ENCODE measurements at regions not wholly inside any gene's neighbourhood (a gene's known extent, or its start where the extent isn't known, plus 50 kb on each side); places are given as distances from the start of the nearest gene placed in this dataset.

- no peaks in the 10 kb centered on the region for H3K27me3 ChIP-seq (replicated peaks in 1 of 4; ENCODE audit: control extremely low read depth in 1 of 4, control insufficient read depth in 3 of 4, insufficient read depth in 4 of 4, low read length in 3 of 4)
- H3K4me1 Mint-ChIP-seq: peaks cover 69% of the 10 kb centered on the region
- H3K36me3 ChIP-seq (replicated peaks in 1 of 2; ENCODE audit: control extremely low read depth in 1 of 2, control insufficient read depth in 1 of 2, extremely low read depth in 1 of 2, insufficient read depth in 2 of 2, low read length in 1 of 2): no peaks in the 10 kb centered on the region
- peaks cover 56 to 70% of the 10 kb centered on the region in 2 donors for H3K4me1 ChIP-seq (ENCODE audit: control insufficient read depth in 2 of 2, insufficient read depth in 2 of 2, low read length in 2 of 2)
- no peaks in the 10 kb centered on the region for H3K9me3 ChIP-seq (ENCODE audit: control extremely low read depth in 1 of 3, control insufficient read depth in 2 of 3, insufficient read depth in 1 of 3, low read length in 2 of 3)
- TF ChIP-seq CTCF (IDR thresholded peaks at IDR 0.05) (no peak), EZH2 (IDR thresholded peaks at IDR 0.05; ENCODE audit: borderline replicate concordance, insufficient read depth, low read depth, low read length, poor library complexity, severe bottlenecking) (no peak)
- ChIA-PET POLR2A (no interaction called here), CTCF (interaction anchor here (1.4 kb wide), 1 partner anchor 96 kb away, joined by 5 read pairs; no protein-coding TSS in a partner anchor)
- H3K27me3 Mint-ChIP-seq: no peaks in the 10 kb centered on the region
- no peaks in the 10 kb centered on the region for H4K20me1 ChIP-seq (ENCODE audit: control insufficient read depth, insufficient read depth, low read length, poor library complexity, severe bottlenecking)
- H3K79me2 ChIP-seq (ENCODE audit: control insufficient read depth, insufficient read depth, low read length): no peaks in the 10 kb centered on the region
- peak overlapping the region; percentile 16 to 56 (median 38) for H3K4me3 ChIP-seq (ENCODE audit: control extremely low read depth in 1 of 5, extremely low read depth in 1 of 5, insufficient read depth in 1 of 5, low read depth in 2 of 5, low read length in 4 of 5)
- H3K27ac ChIP-seq (ENCODE audit: low read length in 2 of 2): peak overlapping the region; percentile 50 to 67
- peak; percentile 84 for DNase-seq
- peak overlapping the region; percentile 75 for H3K4me3 Mint-ChIP-seq
- ATAC-seq (ENCODE audit: low read depth): peak; percentile 89
- intact Hi-C loops (cut with micrococcal nuclease): loop anchor here (1.0 to 10.0 kb wide), 4 partner anchors 10 to 479 kb away; partner anchors contain the start of genes SATB1 and TBC1D5
- no peak overlapping the region for H2AFZ ChIP-seq (ENCODE audit: insufficient read depth, low read depth, low read length, poor library complexity, severe bottlenecking)
- peak overlapping the region; percentile 41 for H3K9ac ChIP-seq (ENCODE audit: low read length)
- WGBS (ENCODE audit: insufficient coverage): no CpG with 5 or more reads among the region's 2 CpGs
- peak overlapping the region; percentile 70 for H3K4me2 ChIP-seq (replicated peaks; ENCODE audit: low read depth, low read length, poor library complexity, severe bottlenecking)
- no peaks in the 10 kb centered on the region for H3K9me3 Mint-ChIP-seq (ENCODE audit: insufficient read depth)
- H3K27ac Mint-ChIP-seq: peak overlapping the region; percentile 82
Observed at GRCh38 chr3:18223571-18223970, 201.6 kb downstream of the SATB1 start.

GRCh38 chr3:18222686-18223085 is 202.5 kb downstream of the SATB1 start:
- no peak for ATAC-seq (ENCODE audit: low read depth)
- CTCF ChIA-PET: no interaction called here
- WGBS (ENCODE audit: insufficient coverage): 18% methylated on average over 1 of the region's 4 CpGs
- peaks cover 62% of the 10 kb centered on the region for H3K4me1 Mint-ChIP-seq
- no peak for DNase-seq
- Histone ChIP-seq H3K9me3 (ENCODE audit: control extremely low read depth in 1 of 3, control insufficient read depth in 2 of 3, insufficient read depth in 1 of 3, low read length in 2 of 3) (no peaks in the 10 kb centered on the region), H2AFZ (ENCODE audit: insufficient read depth, low read depth, low read length, poor library complexity, severe bottlenecking) (no peak overlapping the region), H3K27ac (ENCODE audit: low read length in 2 of 2) (no peak overlapping the region), H3K4me3 (ENCODE audit: control extremely low read depth in 1 of 5, extremely low read depth in 1 of 5, insufficient read depth in 1 of 5, low read depth in 2 of 5, low read length in 4 of 5) (no peak overlapping the region), H3K4me1 (ENCODE audit: control insufficient read depth in 2 of 2, insufficient read depth in 2 of 2, low read length in 2 of 2) (peaks cover 47 to 66% of the 10 kb centered on the region in 2 donors), H4K20me1 (ENCODE audit: control insufficient read depth, insufficient read depth, low read length, poor library complexity, severe bottlenecking) (no peaks in the 10 kb centered on the region), H3K79me2 (ENCODE audit: control insufficient read depth, insufficient read depth, low read length) (no peaks in the 10 kb centered on the region), H3K9ac (ENCODE audit: low read length) (no peak overlapping the region), H3K4me2 (replicated peaks; ENCODE audit: low read depth, low read length, poor library complexity, severe bottlenecking) (peak overlapping the region; percentile 70), H3K36me3 (replicated peaks in 1 of 2; ENCODE audit: control extremely low read depth in 1 of 2, control insufficient read depth in 1 of 2, extremely low read depth in 1 of 2, insufficient read depth in 2 of 2, low read length in 1 of 2) (no peaks in the 10 kb centered on the region), H3K27me3 (replicated peaks in 1 of 4; ENCODE audit: control extremely low read depth in 1 of 4, control insufficient read depth in 3 of 4, insufficient read depth in 4 of 4, low read length in 3 of 4) (no peaks in the 10 kb centered on the region)
- POLR2A ChIA-PET: no interaction called here
- no peaks in the 10 kb centered on the region for H3K27me3 Mint-ChIP-seq
- H3K4me3 Mint-ChIP-seq: no peak overlapping the region
- H3K9me3 Mint-ChIP-seq (ENCODE audit: insufficient read depth): no peaks in the 10 kb centered on the region
- TF ChIP-seq CTCF (IDR thresholded peaks at IDR 0.05): no peak
- no peak for TF ChIP-seq EZH2 (IDR thresholded peaks at IDR 0.05; ENCODE audit: borderline replicate concordance, insufficient read depth, low read depth, low read length, poor library complexity, severe bottlenecking)
- intact Hi-C loops (cut with micrococcal nuclease): loop anchor here (1.0 to 10.0 kb wide), 4 partner anchors 9 to 478 kb away; partner anchors contain the start of genes SATB1 and TBC1D5
- H3K27ac Mint-ChIP-seq: no peak overlapping the region

All from B cell (primary cell).